Muscle of leg (tissue), 3 donors: ENCODE measurements at regions not wholly inside any gene's neighbourhood (a gene's known extent, or its start where the extent isn't known, plus 50 kb on each side); places are given as distances from the start of the nearest gene placed in this dataset.

Experiments used
- DNase-seq: peaks from one replicate; pipeline ENCODE4 v3.0.0; 2013
- H3K27ac ChIP-seq: one replicate; pipeline ENCODE4 v1.5.1; 2013; ENCODE audit warnings: mild to moderate bottlenecking, low read length, control low read depth
- H3K27me3 ChIP-seq: one replicate; pipeline ENCODE4 v1.6.1; 2013; ENCODE audit warnings: low read length; ENCODE audit not compliant: control insufficient read depth, insufficient read depth
- H3K36me3 ChIP-seq: one replicate; pipeline ENCODE4 v1.6.1; 2013; ENCODE audit warnings: low read length; ENCODE audit not compliant: control insufficient read depth, insufficient read depth
- H3K4me1 ChIP-seq: one replicate; pipeline ENCODE4 v1.6.1; 2013; ENCODE audit warnings: low read length; ENCODE audit not compliant: control insufficient read depth, insufficient read depth
- H3K4me3 ChIP-seq: one replicate; pipeline ENCODE4 v1.5.1; 2013; ENCODE audit warnings: low read length, control low read depth
- H3K9me3 ChIP-seq: replicated peaks from 2 replicates; pipeline ENCODE4 v1.6.1; 2013; ENCODE audit warnings: low read depth, low read length; ENCODE audit not compliant: control insufficient read depth
- WGBS: methylation state at CpG from one replicate; pipeline ENCODE4 v1.1.5; 2013; ENCODE audit warnings: missing lambda C conversion rate; ENCODE audit not compliant: insufficient coverage; 5-methylcytosine and 5-hydroxymethylcytosine counted together

DNA sequence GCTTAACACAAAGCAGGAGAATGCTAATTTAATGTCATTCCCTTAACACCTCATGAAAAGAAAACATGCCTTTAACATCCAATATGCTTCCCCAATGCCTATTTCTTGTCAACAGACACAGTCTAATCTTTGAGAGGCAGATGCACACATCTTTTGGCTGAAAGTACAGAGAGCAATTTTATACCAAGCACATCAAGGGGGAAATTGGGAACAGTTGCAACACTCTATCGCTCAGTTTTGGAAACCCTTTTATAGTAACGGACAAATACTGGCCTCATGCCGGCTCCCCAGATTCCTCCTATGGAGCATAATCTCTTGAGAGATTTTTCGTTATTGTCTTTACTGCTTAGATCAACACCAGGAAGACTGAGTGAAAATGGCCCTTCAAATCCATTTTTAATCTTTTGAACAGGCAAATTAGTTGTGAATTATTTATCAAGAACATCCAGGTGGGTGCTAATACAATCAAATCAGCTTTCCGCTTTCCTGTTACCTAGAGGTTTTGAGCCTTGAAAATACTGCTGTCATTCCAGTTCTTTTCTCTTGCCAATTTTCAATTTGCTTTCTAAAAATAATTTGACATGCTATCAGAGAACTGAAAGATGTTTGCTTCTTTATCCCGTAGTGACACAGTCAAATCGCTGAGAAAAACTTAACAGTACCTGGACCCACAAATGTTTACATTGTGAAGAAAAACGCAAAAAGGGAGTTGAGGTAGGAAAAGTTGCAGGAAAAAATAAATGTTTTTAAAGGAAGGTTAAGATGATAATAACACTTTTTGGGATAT is 60.7 kb upstream of the CAND1 start:
- no peaks in the 10 kb centered on the region for H3K4me1 ChIP-seq
- no peak overlapping the region for H3K27ac ChIP-seq
- DNase-seq = no peak
- WGBS = 100% methylated on average over 1 of the region's 8 CpGs
- no peaks in the 10 kb centered on the region for H3K36me3 ChIP-seq
- H3K9me3 ChIP-seq = no peaks in the 10 kb centered on the region
- no peak overlapping the region for H3K4me3 ChIP-seq
- H3K27me3 ChIP-seq = no peaks in the 10 kb centered on the region

GRCh38 chr12:67211029-67211428 is 58.1 kb upstream of the CAND1 start:
- Histone ChIP-seq H3K4me1 (no peaks in the 10 kb centered on the region), H3K9me3 (no peaks in the 10 kb centered on the region), H3K27ac (no peak overlapping the region), H3K27me3 (no peaks in the 10 kb centered on the region), H3K4me3 (no peak overlapping the region), H3K36me3 (no peaks in the 10 kb centered on the region)
- no peak for DNase-seq
- 88% methylated on average over 5 of the region's 5 CpGs for WGBS

- no peak overlapping the region for H3K4me3 ChIP-seq
- no peaks in the 10 kb centered on the region for H3K36me3 ChIP-seq
- H3K27ac ChIP-seq = no peak overlapping the region
- H3K4me1 ChIP-seq = no peaks in the 10 kb centered on the region
- no peaks in the 10 kb centered on the region for H3K9me3 ChIP-seq
- no CpG with 5 or more reads among the region's 2 CpGs for WGBS
- H3K27me3 ChIP-seq = no peaks in the 10 kb centered on the region
- no peak for DNase-seq
Observed at GRCh38 chr12:67211494-67211893, 57.7 kb upstream of the CAND1 start.

GRCh38 chr12:67217647-67218046 is 51.5 kb upstream of the CAND1 start:
- no peak for DNase-seq
- H3K4me3 ChIP-seq = no peak overlapping the region
- no peaks in the 10 kb centered on the region for H3K4me1 ChIP-seq
- no peaks in the 10 kb centered on the region for H3K9me3 ChIP-seq
- 72% methylated on average over 3 of the region's 6 CpGs for WGBS
- no peaks in the 10 kb centered on the region for H3K36me3 ChIP-seq
- no peak overlapping the region for H3K27ac ChIP-seq
- H3K27me3 ChIP-seq = no peaks in the 10 kb centered on the region
